OCI-LY3 (cell line): ENCODE measurements at regions not wholly inside any gene's neighbourhood (a gene's known extent, or its start where the extent isn't known, plus 50 kb on each side); places are given as distances from the start of the nearest gene placed in this dataset.

Source experiments
- H2AFZ ChIP-seq: fragments of 200-600, 300-600 bp; shearing (Covaris generic); 2 replicates; pipeline ENCODE4 v1.6.0; 2014; ENCODE audit warnings: antibody characterized with exemption, low read depth, low read length
- H3K27ac ChIP-seq: fragments of 200-600, 300-600 bp; sonication (generic); 2 replicates; pipeline ENCODE4 v1.5.1; 2014; ENCODE audit warnings: mild to moderate bottlenecking, low read length, moderate library complexity, mixed read lengths
- H3K27me3 ChIP-seq: fragments of 200-600, 300-600 bp; sonication (generic); 2 replicates; pipeline ENCODE4 v1.6.1; 2014; ENCODE audit warnings: low read depth, low read length, mixed read lengths
- H3K36me3 ChIP-seq: fragments of 200-600, 300-600 bp; sonication (generic); replicated peaks from 2 replicates; pipeline ENCODE3; 2014; ENCODE audit warnings: low read depth, low read length, mixed read lengths
- H3K4me1 ChIP-seq: fragments of 300-600, 200-600 bp; sonication (generic); 2 replicates; pipeline ENCODE4 v1.6.1; 2014; ENCODE audit warnings: low read length, mixed read lengths
- H3K4me2 ChIP-seq: fragments of 200-600, 300-600 bp; sonication (generic); 2 replicates; pipeline ENCODE4 v1.6.1; 2014; ENCODE audit warnings: low read length, mixed read lengths
- H3K4me3 ChIP-seq: fragments of 300-600, 200-600 bp; sonication (generic); 2 replicates; pipeline ENCODE4 v1.5.1; 2014; ENCODE audit warnings: antibody characterized with exemption, mild to moderate bottlenecking, low read length, moderate library complexity
- H3K79me2 ChIP-seq: fragments of 300-600, 200-600 bp; shearing (Covaris generic); 2 replicates; pipeline ENCODE4 v1.6.1; 2014; ENCODE audit warnings: mild to moderate bottlenecking, low read length, mixed read lengths
- H3K9ac ChIP-seq: fragments of 300-600, 200-600 bp; shearing (Covaris generic); 2 replicates; pipeline ENCODE4 v1.6.0; 2014; ENCODE audit warnings: mild to moderate bottlenecking, low read length, moderate library complexity
- H3K9me3 ChIP-seq: fragments of 200-600, 300-600 bp; shearing (Covaris generic); 2 replicates; pipeline ENCODE4 v1.6.1; 2014; ENCODE audit warnings: low read length, mixed read lengths; ENCODE audit not compliant: insufficient read depth
- H4K20me1 ChIP-seq: fragments of 200-600, 300-600 bp; sonication (generic); 2 replicates; pipeline ENCODE4 v1.6.1; 2016; ENCODE audit warnings: low read length, mixed read lengths; ENCODE audit not compliant: insufficient read depth
- CTCF ChIP-seq: fragments of 200-600, 300-600 bp; sonication (generic); IDR thresholded peaks from 2 replicates; pipeline ENCODE4 v1.5.1; 2014; ENCODE audit warnings: antibody characterized with exemption, low read length, low read depth
- EZH2phosphoT487 ChIP-seq: fragments of 200-600 bp; shearing (Covaris generic); IDR thresholded peaks from 2 replicates; pipeline ENCODE4 v1.6.1; 2018; ENCODE audit warnings: antibody characterized with exemption, mixed run types, low read depth

- Histone ChIP-seq H2AFZ (no peak overlapping the region), H3K4me2 (no peak overlapping the region), H3K27ac (no peak overlapping the region), H3K9ac (no peak overlapping the region), H4K20me1 (no peaks in the 10 kb centered on the region), H3K9me3 (no peaks in the 10 kb centered on the region), H3K4me1 (no peaks in the 10 kb centered on the region), H3K4me3 (no peak overlapping the region), H3K36me3 (no peaks in the 10 kb centered on the region), H3K79me2 (no peaks in the 10 kb centered on the region), H3K27me3 (0 out of 2 replicates have a peak, but pooled peaks cover 10% of the 10 kb centered on the region)
- no peak for TF ChIP-seq EZH2phosphoT487
- no peak for TF ChIP-seq CTCF
These were observed 439.1 kb downstream of the XYLT1 start for GRCh38 chr16:17031484-17032268.

GRCh38 chr16:17032332-17032731, 438.4 kb downstream of the XYLT1 start:
- H3K27ac ChIP-seq = no peak overlapping the region
- no peaks in the 10 kb centered on the region for H3K36me3 ChIP-seq
- no peak overlapping the region for H3K4me2 ChIP-seq
- H3K9ac ChIP-seq = no peak overlapping the region
- no peaks in the 10 kb centered on the region for H4K20me1 ChIP-seq
- 0 out of 2 replicates have a peak, but pooled peaks cover 11% of the 10 kb centered on the region for H3K27me3 ChIP-seq
- TF ChIP-seq EZH2phosphoT487 (no peak), CTCF (no peak)
- no peaks in the 10 kb centered on the region for H3K9me3 ChIP-seq
- no peak overlapping the region for H2AFZ ChIP-seq
- no peak overlapping the region for H3K4me3 ChIP-seq
- no peaks in the 10 kb centered on the region for H3K4me1 ChIP-seq
- H3K79me2 ChIP-seq = no peaks in the 10 kb centered on the region

GRCh38 chr16:17034477-17035252, 436.1 kb downstream of the XYLT1 start:
- H2AFZ ChIP-seq = no peak overlapping the region
- H3K27ac ChIP-seq = no peak overlapping the region
- no peaks in the 10 kb centered on the region for H3K79me2 ChIP-seq
- H3K4me1 ChIP-seq = no peaks in the 10 kb centered on the region
- H3K4me2 ChIP-seq = no peak overlapping the region
- no peak overlapping the region for H3K9ac ChIP-seq
- H3K9me3 ChIP-seq = no peaks in the 10 kb centered on the region
- H3K27me3 ChIP-seq = 0 out of 2 replicates have a peak, but pooled peaks cover 11% of the 10 kb centered on the region
- no peaks in the 10 kb centered on the region for H3K36me3 ChIP-seq
- TF ChIP-seq EZH2phosphoT487 (no peak), CTCF (no peak)
- H3K4me3 ChIP-seq = no peak overlapping the region
- H4K20me1 ChIP-seq = no peaks in the 10 kb centered on the region

- no peak for TF ChIP-seq CTCF
- TF ChIP-seq EZH2phosphoT487 = no peak
- Histone ChIP-seq H3K27ac (no peak overlapping the region), H3K27me3 (0 out of 2 replicates have a peak, but pooled peaks cover 11% of the 10 kb centered on the region), H3K4me2 (no peak overlapping the region), H3K79me2 (no peaks in the 10 kb centered on the region), H2AFZ (no peak overlapping the region), H3K4me1 (no peaks in the 10 kb centered on the region), H4K20me1 (no peaks in the 10 kb centered on the region), H3K36me3 (no peaks in the 10 kb centered on the region), H3K9ac (no peak overlapping the region), H3K4me3 (no peak overlapping the region), H3K9me3 (no peaks in the 10 kb centered on the region)
These were observed 433.3 kb downstream of the XYLT1 start for GRCh38 chr16:17037499-17037898.
